ENCODE measurements at regions not wholly inside any gene's neighbourhood (a gene's known extent, or its start where the extent isn't known, plus 50 kb on each side); places are given as distances from the start of the nearest gene placed in this dataset.

GRCh38 chr12:66899588-66899987, 220.7 kb upstream of the GRIP1 start:
- Histone ChIP-seq H3K27ac (no peak overlapping the region), H3K9me3 (no peaks in the 10 kb centered on the region), H3K36me3 (no peaks in the 10 kb centered on the region), H3K4me3 (no peak overlapping the region), H3K27me3 (no peaks in the 10 kb centered on the region), H3K4me1 (peaks cover 0 to 11% (median 2%) of the 10 kb centered on the region in 4 donors)
- no peak for DNase-seq
- TF ChIP-seq EP300 (IDR thresholded peaks at IDR 0.05; ENCODE audit: low read depth) (no peak), POLR2AphosphoS5 (IDR thresholded peaks at IDR 0.05) (no peak)
- TF ChIP-seq, protein P1, sequence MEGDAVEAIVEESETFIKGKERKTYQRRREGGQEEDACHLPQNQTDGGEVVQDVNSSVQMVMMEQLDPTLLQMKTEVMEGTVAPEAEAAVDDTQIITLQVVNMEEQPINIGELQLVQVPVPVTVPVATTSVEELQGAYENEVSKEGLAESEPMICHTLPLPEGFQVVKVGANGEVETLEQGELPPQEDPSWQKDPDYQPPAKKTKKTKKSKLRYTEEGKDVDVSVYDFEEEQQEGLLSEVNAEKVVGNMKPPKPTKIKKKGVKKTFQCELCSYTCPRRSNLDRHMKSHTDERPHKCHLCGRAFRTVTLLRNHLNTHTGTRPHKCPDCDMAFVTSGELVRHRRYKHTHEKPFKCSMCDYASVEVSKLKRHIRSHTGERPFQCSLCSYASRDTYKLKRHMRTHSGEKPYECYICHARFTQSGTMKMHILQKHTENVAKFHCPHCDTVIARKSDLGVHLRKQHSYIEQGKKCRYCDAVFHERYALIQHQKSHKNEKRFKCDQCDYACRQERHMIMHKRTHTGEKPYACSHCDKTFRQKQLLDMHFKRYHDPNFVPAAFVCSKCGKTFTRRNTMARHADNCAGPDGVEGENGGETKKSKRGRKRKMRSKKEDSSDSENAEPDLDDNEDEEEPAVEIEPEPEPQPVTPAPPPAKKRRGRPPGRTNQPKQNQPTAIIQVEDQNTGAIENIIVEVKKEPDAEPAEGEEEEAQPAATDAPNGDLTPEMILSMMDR (IDR thresholded peaks at IDR 0.05): no peak
- intact Hi-C loops (cut with DNase I; ENCODE audit: low total_unique reads) (no loop called here), in situ Hi-C loops (cut with MboI; ENCODE audit: low pct_ligation_motif_present in 1 of 4, low pct_unique_long_range_greater_than_20kb in 1 of 4, low sequenced_read_pairs in 3 of 4) (no loop called here)

DNA sequence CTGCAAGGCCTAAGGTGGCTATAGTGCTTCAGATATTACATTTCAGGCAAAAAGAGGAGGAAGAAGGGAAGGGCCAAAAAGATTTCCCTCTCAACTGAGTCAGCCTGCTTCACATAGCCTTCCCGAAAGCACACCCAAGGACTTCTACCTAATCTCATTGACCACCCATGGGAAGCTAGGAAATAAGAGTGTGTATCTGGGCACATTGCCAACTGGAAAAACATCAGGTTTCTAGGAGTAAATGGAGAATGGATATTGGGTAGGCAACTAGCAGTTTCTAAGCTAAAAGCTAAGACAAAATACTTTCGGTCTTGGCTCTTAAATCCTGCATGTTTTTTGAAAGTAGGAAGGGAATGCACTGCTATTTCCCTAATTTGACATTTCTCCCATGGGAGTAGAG, 221.7 kb upstream of the GRIP1 start:
- H3K27me3 ChIP-seq: no peaks in the 10 kb centered on the region
- H3K4me3 ChIP-seq: no peak overlapping the region
- no peak for DNase-seq
- 79 to 86% methylated on average over 2 of the region's 2 CpGs for WGBS, 2 donors (ENCODE audit: low coverage in 1 of 2)
- intact Hi-C loops (cut with DNase I; ENCODE audit: low total_unique reads): no loop called here
- peaks cover 0 to 11% (median 2%) of the 10 kb centered on the region in 4 donors for H3K4me1 ChIP-seq
- no peaks in the 10 kb centered on the region for H3K36me3 ChIP-seq
- no peak overlapping the region for H3K27ac ChIP-seq
- no peaks in the 10 kb centered on the region for H3K9me3 ChIP-seq
- TF ChIP-seq EP300 (IDR thresholded peaks at IDR 0.05; ENCODE audit: low read depth) (no peak), POLR2AphosphoS5 (IDR thresholded peaks at IDR 0.05) (no peak), POLR2A (IDR thresholded peaks at IDR 0.05) (no peak)
- TF ChIP-seq, protein P1 (IDR thresholded peaks at IDR 0.05): no peak
- in situ Hi-C loops (cut with MboI; ENCODE audit: low pct_ligation_motif_present in 1 of 4, low pct_unique_long_range_greater_than_20kb in 1 of 4, low sequenced_read_pairs in 3 of 4): no loop called here

GRCh38 chr12:66901138-66901932, 222.5 kb upstream of the GRIP1 start:
- Histone ChIP-seq H3K36me3 (no peaks in the 10 kb centered on the region), H3K27me3 (no peaks in the 10 kb centered on the region), H3K4me1 (peaks cover 0 to 11% (median 2%) of the 10 kb centered on the region in 4 donors), H3K4me3 (no peak overlapping the region), H3K27ac (no peak overlapping the region), H3K9me3 (no peaks in the 10 kb centered on the region)
- no peak for DNase-seq
- intact Hi-C loops (cut with DNase I; ENCODE audit: low total_unique reads) (no loop called here), in situ Hi-C loops (cut with MboI; ENCODE audit: low pct_ligation_motif_present in 1 of 4, low pct_unique_long_range_greater_than_20kb in 1 of 4, low sequenced_read_pairs in 3 of 4) (no loop called here)
- TF ChIP-seq EP300 (IDR thresholded peaks at IDR 0.05; ENCODE audit: low read depth) (no peak), POLR2AphosphoS5 (IDR thresholded peaks at IDR 0.05) (no peak), POLR2A (IDR thresholded peaks at IDR 0.05) (no peak)
- TF ChIP-seq, protein P1 (IDR thresholded peaks at IDR 0.05): no peak
- WGBS, 2 donors (ENCODE audit: low coverage in 1 of 2): 46 to 68% methylated on average over 4 of the region's 4 CpGs

DNA sequence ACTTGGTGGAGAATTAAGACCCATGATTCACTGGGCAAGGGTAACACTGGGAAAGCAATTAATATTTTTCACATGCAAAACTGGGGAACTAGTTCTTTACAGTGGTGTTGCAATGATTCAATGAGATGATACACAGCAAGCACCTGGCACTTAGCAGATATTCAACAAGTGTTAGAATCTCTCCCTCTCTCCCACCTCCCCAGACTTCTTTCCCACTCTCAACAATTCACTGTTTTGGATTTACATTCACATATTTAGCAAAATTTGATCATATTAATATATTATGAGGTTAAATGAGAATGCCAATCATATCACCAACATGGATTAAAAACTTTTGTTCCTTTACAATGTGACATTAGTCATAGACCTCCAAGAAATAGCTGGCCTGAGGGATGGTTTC, 223.1 kb upstream of the GRIP1 start:
- Histone ChIP-seq H3K4me1 (peaks cover 0 to 11% (median 2%) of the 10 kb centered on the region in 4 donors), H3K27me3 (no peaks in the 10 kb centered on the region), H3K27ac (no peak overlapping the region), H3K36me3 (no peaks in the 10 kb centered on the region), H3K4me3 (no peak overlapping the region), H3K9me3 (no peaks in the 10 kb centered on the region)
- no peak for DNase-seq
- in situ Hi-C loops (cut with MboI; ENCODE audit: low pct_ligation_motif_present in 1 of 4, low pct_unique_long_range_greater_than_20kb in 1 of 4, low sequenced_read_pairs in 3 of 4): no loop called here
- TF ChIP-seq, protein P1 (IDR thresholded peaks at IDR 0.05): no peak
- TF ChIP-seq EP300 (IDR thresholded peaks at IDR 0.05; ENCODE audit: low read depth): no peak
- no peak for TF ChIP-seq POLR2AphosphoS5 (IDR thresholded peaks at IDR 0.05)
- no peak for TF ChIP-seq POLR2A (IDR thresholded peaks at IDR 0.05)
- intact Hi-C loops (cut with DNase I; ENCODE audit: low total_unique reads): no loop called here

Measured in transverse colon (tissue), 4 donors.